ENCODE measurements at regions not wholly inside any gene's neighbourhood (a gene's known extent, or its start where the extent isn't known, plus 50 kb on each side); places are given as distances from the start of the nearest gene placed in this dataset.

DNA sequence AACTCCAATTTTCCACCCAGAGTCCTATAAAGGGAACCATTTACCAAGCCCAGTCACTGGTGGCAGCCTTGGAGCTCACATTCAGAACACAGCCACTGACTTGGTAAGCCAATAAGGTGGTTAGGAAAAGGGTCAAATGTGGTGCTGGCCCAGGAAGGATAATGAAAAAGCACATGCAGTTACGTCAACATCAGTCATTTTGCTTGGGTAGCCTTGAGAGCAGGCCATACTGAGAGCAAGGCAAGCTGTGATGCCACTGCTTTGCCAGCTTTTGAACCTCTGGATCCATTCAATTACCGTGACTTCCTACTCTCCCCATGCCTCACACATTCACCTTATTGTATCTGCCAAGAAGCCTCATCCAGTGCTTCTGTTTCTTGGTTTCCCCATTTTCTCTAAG lies 253.6 kb downstream of the OPA1 start:
- 100% methylated on average over 2 of the region's 2 CpGs for WGBS (ENCODE audit: low lambda C conversion rate, missing lambda C conversion rate)
- peak overlapping the region; percentile 97 for H3K27ac ChIP-seq
- DNase-seq (ENCODE audit: low spot score) = no peak
- H3K27me3 ChIP-seq = no peaks in the 10 kb centered on the region
- TF ChIP-seq EZH2phosphoT487 (IDR thresholded peaks at IDR 0.05; ENCODE audit: low read depth, severe bottlenecking, unreplicated experiment) = no peak
- TF ChIP-seq, protein P1, sequence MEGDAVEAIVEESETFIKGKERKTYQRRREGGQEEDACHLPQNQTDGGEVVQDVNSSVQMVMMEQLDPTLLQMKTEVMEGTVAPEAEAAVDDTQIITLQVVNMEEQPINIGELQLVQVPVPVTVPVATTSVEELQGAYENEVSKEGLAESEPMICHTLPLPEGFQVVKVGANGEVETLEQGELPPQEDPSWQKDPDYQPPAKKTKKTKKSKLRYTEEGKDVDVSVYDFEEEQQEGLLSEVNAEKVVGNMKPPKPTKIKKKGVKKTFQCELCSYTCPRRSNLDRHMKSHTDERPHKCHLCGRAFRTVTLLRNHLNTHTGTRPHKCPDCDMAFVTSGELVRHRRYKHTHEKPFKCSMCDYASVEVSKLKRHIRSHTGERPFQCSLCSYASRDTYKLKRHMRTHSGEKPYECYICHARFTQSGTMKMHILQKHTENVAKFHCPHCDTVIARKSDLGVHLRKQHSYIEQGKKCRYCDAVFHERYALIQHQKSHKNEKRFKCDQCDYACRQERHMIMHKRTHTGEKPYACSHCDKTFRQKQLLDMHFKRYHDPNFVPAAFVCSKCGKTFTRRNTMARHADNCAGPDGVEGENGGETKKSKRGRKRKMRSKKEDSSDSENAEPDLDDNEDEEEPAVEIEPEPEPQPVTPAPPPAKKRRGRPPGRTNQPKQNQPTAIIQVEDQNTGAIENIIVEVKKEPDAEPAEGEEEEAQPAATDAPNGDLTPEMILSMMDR (IDR thresholded peaks at IDR 0.05; ENCODE audit: poor library complexity) = no peak
- TF ChIP-seq EZH2 (IDR thresholded peaks at IDR 0.05; ENCODE audit: borderline replicate concordance) = no peak
- no peaks in the 10 kb centered on the region for H4K20me1 ChIP-seq (ENCODE audit: insufficient read depth, poor library complexity, severe bottlenecking)
- no peak overlapping the region for H3K4me3 ChIP-seq
- H3K4me2 ChIP-seq = no peak overlapping the region
- H3K36me3 ChIP-seq (replicated peaks; ENCODE audit: insufficient read depth, low read depth) = no peaks in the 10 kb centered on the region
- H3K4me1 ChIP-seq (ENCODE audit: insufficient read depth) = peaks cover 50% of the 10 kb centered on the region
- no peaks in the 10 kb centered on the region for H3K9me2 ChIP-seq (replicated peaks; ENCODE audit: insufficient read depth)
- H2AFZ ChIP-seq = no peak overlapping the region
- no peaks in the 10 kb centered on the region for H3K79me2 ChIP-seq
- H3K9me3 ChIP-seq (ENCODE audit: low read depth) = no peaks in the 10 kb centered on the region

DNA sequence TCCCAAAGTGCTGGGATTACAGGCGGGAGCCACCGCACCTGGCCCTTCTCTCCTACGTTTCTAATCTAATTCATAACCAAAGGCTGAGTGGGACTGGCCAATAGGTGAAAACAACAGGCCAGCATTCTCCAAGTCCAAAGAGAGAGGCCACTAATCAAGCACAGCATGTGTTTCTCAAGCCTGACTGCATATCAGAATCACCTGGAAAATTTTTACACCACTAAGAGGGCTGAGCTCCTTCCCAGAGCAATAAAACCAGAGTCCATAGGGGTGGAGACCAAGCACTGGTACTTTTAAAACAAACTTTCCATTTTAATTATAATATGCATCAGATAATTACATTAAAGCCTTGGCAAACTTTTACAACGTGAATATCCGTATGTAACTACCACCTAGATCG lies 254.4 kb downstream of the OPA1 start:
- no peak for DNase-seq (ENCODE audit: low spot score)
- Histone ChIP-seq H3K79me2 (no peaks in the 10 kb centered on the region), H3K9me3 (ENCODE audit: low read depth) (no peaks in the 10 kb centered on the region), H3K9me2 (replicated peaks; ENCODE audit: insufficient read depth) (no peaks in the 10 kb centered on the region), H3K4me2 (no peak overlapping the region), H3K27ac (peak overlapping the region; percentile 97), H3K36me3 (replicated peaks; ENCODE audit: insufficient read depth, low read depth) (no peaks in the 10 kb centered on the region), H3K4me3 (no peak overlapping the region), H3K27me3 (no peaks in the 10 kb centered on the region), H2AFZ (no peak overlapping the region), H3K4me1 (ENCODE audit: insufficient read depth) (peaks cover 55% of the 10 kb centered on the region), H4K20me1 (ENCODE audit: insufficient read depth, poor library complexity, severe bottlenecking) (no peaks in the 10 kb centered on the region)
- 72% methylated on average over 6 of the region's 6 CpGs for WGBS (ENCODE audit: low lambda C conversion rate, missing lambda C conversion rate)
- TF ChIP-seq EZH2 (IDR thresholded peaks at IDR 0.05; ENCODE audit: borderline replicate concordance) = no peak
- no peak for TF ChIP-seq EZH2phosphoT487 (IDR thresholded peaks at IDR 0.05; ENCODE audit: low read depth, severe bottlenecking, unreplicated experiment)
- TF ChIP-seq, protein P1 (IDR thresholded peaks at IDR 0.05; ENCODE audit: poor library complexity) = no peak

GRCh38 chr3:193848547-193848946 lies 255.5 kb downstream of the OPA1 start:
- TF ChIP-seq, protein P1 (IDR thresholded peaks at IDR 0.05; ENCODE audit: poor library complexity) = no peak
- no peak for TF ChIP-seq EZH2phosphoT487 (IDR thresholded peaks at IDR 0.05; ENCODE audit: low read depth, severe bottlenecking, unreplicated experiment)
- TF ChIP-seq EZH2 (IDR thresholded peaks at IDR 0.05; ENCODE audit: borderline replicate concordance) = no peak
- Histone ChIP-seq H4K20me1 (ENCODE audit: insufficient read depth, poor library complexity, severe bottlenecking) (no peaks in the 10 kb centered on the region), H3K9me2 (replicated peaks; ENCODE audit: insufficient read depth) (no peaks in the 10 kb centered on the region), H3K9me3 (ENCODE audit: low read depth) (no peaks in the 10 kb centered on the region), H3K36me3 (replicated peaks; ENCODE audit: insufficient read depth, low read depth) (no peaks in the 10 kb centered on the region), H3K27me3 (no peaks in the 10 kb centered on the region), H3K79me2 (no peaks in the 10 kb centered on the region), H3K27ac (no peak overlapping the region), H2AFZ (no peak overlapping the region), H3K4me3 (no peak overlapping the region), H3K4me2 (no peak overlapping the region), H3K4me1 (ENCODE audit: insufficient read depth) (peaks cover 56% of the 10 kb centered on the region)
- WGBS (ENCODE audit: low lambda C conversion rate, missing lambda C conversion rate) = 98% methylated on average over 2 of the region's 2 CpGs
- DNase-seq (ENCODE audit: low spot score) = no peak

Measured in hepatocyte (in vitro differentiated cells).